NCI-H510A (cell line): ENCODE measurements at regions not wholly inside any gene's neighbourhood (a gene's known extent, or its start where the extent isn't known, plus 50 kb on each side); places are given as distances from the start of the nearest gene placed in this dataset.
"Not testable (repeated sequence)": the region's sequence is repeated elsewhere in the genome, so short reads cannot be mapped to it uniquely, and the experiment has no call there.

Source experiments
- DNase-seq: peaks from one replicate; lab custom pipeline; 2025; lab: John Stamatoyannopoulos, UW

- DNase-seq, result no peak
Measured at GRCh38 chr10:109277456-109277855, 645.9 kb downstream of the XPNPEP1 start.

GRCh38 chr10:109275960-109276359, 647.4 kb downstream of the XPNPEP1 start:
- no peak for DNase-seq

- no peak for DNase-seq
Measured at GRCh38 chr10:109274681-109275080, 648.6 kb downstream of the XPNPEP1 start.

- DNase-seq, result no peak
Measured at GRCh38 chr10:109270173-109270572, 653.1 kb downstream of the XPNPEP1 start.

GRCh38 chr10:109264004-109264403, 659.3 kb downstream of the XPNPEP1 start:
- DNase-seq, result no peak

GRCh38 chr10:109261231-109261630, 662.1 kb downstream of the XPNPEP1 start:
- no peak for DNase-seq

GRCh38 chr10:109259293-109259692, 664.0 kb downstream of the XPNPEP1 start:
- no peak for DNase-seq

GRCh38 chr10:109253306-109253705, 670.0 kb downstream of the XPNPEP1 start:
- DNase-seq, result no peak

GRCh38 chr10:109250152-109250551, 673.2 kb downstream of the XPNPEP1 start:
- DNase-seq, result no peak

GRCh38 chr10:109247814-109248213, 675.5 kb downstream of the XPNPEP1 start:
- DNase-seq, result no peak

GRCh38 chr10:109245821-109246220, 677.5 kb downstream of the XPNPEP1 start:
- DNase-seq, result no peak

GRCh38 chr10:109239371-109239770, 683.9 kb downstream of the XPNPEP1 start:
- DNase-seq, result no peak

- DNase-seq, result no peak
Measured at GRCh38 chr10:109237682-109238081, 685.6 kb downstream of the XPNPEP1 start.

GRCh38 chr10:109237050-109237449, 686.3 kb downstream of the XPNPEP1 start:
- no peak for DNase-seq

- DNase-seq, result not testable (repeated sequence)
Measured at GRCh38 chr10:109223533-109223932, 699.8 kb downstream of the XPNPEP1 start.

GRCh38 chr10:109219935-109220605, 703.2 kb downstream of the XPNPEP1 start:
- DNase-seq, result no peak

- DNase-seq, result no peak
Measured at GRCh38 chr10:109218207-109218606, 705.1 kb downstream of the XPNPEP1 start.

GRCh38 chr10:109215291-109216075, 707.8 kb downstream of the XPNPEP1 start:
- no peak for DNase-seq

- not testable (repeated sequence) for DNase-seq
Measured at GRCh38 chr10:109214891-109215290, 708.4 kb downstream of the XPNPEP1 start.

- DNase-seq, result no peak
Measured at GRCh38 chr10:109207361-109207760, 716.0 kb downstream of the XPNPEP1 start.

- no peak for DNase-seq
Measured at GRCh38 chr10:109205929-109206585, 717.3 kb downstream of the XPNPEP1 start.

GRCh38 chr10:109203646-109204353, 719.5 kb downstream of the XPNPEP1 start:
- DNase-seq, result no peak
